Left cardiac atrium (tissue), 4 donors: ENCODE measurements at regions not wholly inside any gene's neighbourhood (a gene's known extent, or its start where the extent isn't known, plus 50 kb on each side); places are given as distances from the start of the nearest gene placed in this dataset.

ENCODE experiments used
- ATAC-seq, 2 donors: fragments of 200-7000 bp; cut with Tn5 transposase; one replicate each; pipeline ENCODE4 v1.9.1; 2020; ENCODE audit warnings: mild to moderate bottlenecking in 2 of 2, moderate library complexity in 2 of 2
- DNase-seq: peaks from one replicate; pipeline ENCODE4 v3.0.0-alpha.2; 2020
- intact Hi-C, 2 donors: fragments of 100-400 bp; cut with DNase I; formaldehyde crosslinking; loops; one replicate each; pipeline versions ENCODE4 v1.14.1 to v1.15.1; 2022 to 2023
- donor health status: DM: no; HTN: yes; CAD: no.
- donor health status: DM: no; HTN: yes; CAD: no; lungs with severe emphysema.
- donor health status: DM: yes; HTN: yes; CAD: no.
- donor health status: Dilated cardiomyopathy.

GRCh38 chr2:200051611-200051945, 96.2 kb downstream of the MAIP1 start:
- intact Hi-C loops = no loop called here
- DNase-seq = no peak
- ATAC-seq = no peak

GRCh38 chr2:200052627-200053026, 97.2 kb downstream of the MAIP1 start:
- DNase-seq (no peak), ATAC-seq (no peak)
- intact Hi-C loops = no loop called here

- DNase-seq = no peak
- ATAC-seq = peak in 1 of 2 donors; percentile 34
- intact Hi-C loops = no loop called here
Observed at GRCh38 chr2:200054681-200055468, 99.5 kb downstream of the MAIP1 start.

GRCh38 chr2:200056105-200056504, 100.7 kb downstream of the MAIP1 start:
- intact Hi-C loops = no loop called here
- no peak for DNase-seq
- peak; percentile 58 to 87 for ATAC-seq

- DNase-seq (no peak), ATAC-seq (no peak)
- intact Hi-C loops = no loop called here
Observed at GRCh38 chr2:200063155-200063554, 107.8 kb downstream of the MAIP1 start.

- DNase-seq = no peak
- no peak for ATAC-seq
- intact Hi-C loops = no loop called here
Observed at GRCh38 chr2:200064879-200065278, 109.5 kb downstream of the MAIP1 start.

- DNase-seq (no peak), ATAC-seq (no peak)
- intact Hi-C loops = no loop called here
Observed at GRCh38 chr2:200065477-200065876, 110.1 kb downstream of the MAIP1 start.

GRCh38 chr2:200066417-200066816, 111.0 kb downstream of the MAIP1 start:
- DNase-seq = no peak
- intact Hi-C loops = no loop called here
- no peak for ATAC-seq

GRCh38 chr2:200068642-200069041, 113.3 kb downstream of the MAIP1 start:
- ATAC-seq (no peak), DNase-seq (no peak)
- intact Hi-C loops = no loop called here

GRCh38 chr2:200077210-200077650, 121.8 kb downstream of the MAIP1 start:
- DNase-seq (no peak), ATAC-seq (peak in 1 of 2 donors; percentile 55)
- intact Hi-C loops = no loop called here

GRCh38 chr2:200077838-200078237, 122.5 kb downstream of the MAIP1 start:
- no peak for ATAC-seq
- DNase-seq = no peak
- intact Hi-C loops = no loop called here

GRCh38 chr2:200079356-200079755, 124.0 kb downstream of the MAIP1 start:
- intact Hi-C loops = no loop called here
- no peak for ATAC-seq
- DNase-seq = no peak

- ATAC-seq (no peak), DNase-seq (no peak)
- intact Hi-C loops = no loop called here
Observed at GRCh38 chr2:200081236-200081635, 125.9 kb downstream of the MAIP1 start.

- DNase-seq = no peak
- intact Hi-C loops = no loop called here
- ATAC-seq = no peak
Observed at GRCh38 chr2:200081811-200082210, 126.4 kb downstream of the MAIP1 start.

GRCh38 chr2:200084036-200084435, 128.7 kb downstream of the MAIP1 start:
- no peak for DNase-seq
- ATAC-seq = no peak
- intact Hi-C loops = no loop called here

- no peak for DNase-seq
- ATAC-seq = no peak
- intact Hi-C loops = no loop called here
Observed at GRCh38 chr2:200086911-200087310, 131.5 kb downstream of the MAIP1 start.

- ATAC-seq (no peak), DNase-seq (no peak)
- intact Hi-C loops = no loop called here
Observed at GRCh38 chr2:200087451-200087850, 132.1 kb downstream of the MAIP1 start.

- no peak for ATAC-seq
- intact Hi-C loops = no loop called here
- DNase-seq = no peak
Observed at GRCh38 chr2:200089040-200089755, 133.8 kb downstream of the MAIP1 start.

- intact Hi-C loops = no loop called here
- ATAC-seq (no peak), DNase-seq (no peak)
Observed at GRCh38 chr2:200089756-200090109, 134.4 kb downstream of the MAIP1 start.

- ATAC-seq = no peak
Observed at GRCh38 chr2:200090683-200091082, 135.3 kb downstream of the MAIP1 start.

GRCh38 chr2:200091126-200091525, 135.7 kb downstream of the MAIP1 start:
- ATAC-seq = no peak
- DNase-seq = no peak
- intact Hi-C loops = no loop called here

More at GRCh38 chr2:200090683-200091082, 135.3 kb downstream of the MAIP1 start:
- DNase-seq = no peak
- intact Hi-C loops = no loop called here
